Osteocyte (in vitro differentiated cells): ENCODE measurements at regions not wholly inside any gene's neighbourhood (a gene's known extent, or its start where the extent isn't known, plus 50 kb on each side); places are given as distances from the start of the nearest gene placed in this dataset.

ENCODE experiments used
- DNase-seq: peaks from one replicate; pipeline ENCODE4 v3.0.0; 2021; ENCODE audit warnings: mixed read lengths; ENCODE audit not compliant: unreplicated experiment; ENCODE audit errors: extremely low spot score
- H3K27ac Mint-ChIP-seq: one replicate; pipeline ENCODE4 v1.8.0; 2021; ENCODE audit warnings: mild to moderate bottlenecking, mixed read lengths; ENCODE audit not compliant: unreplicated experiment
- H3K27me3 Mint-ChIP-seq: one replicate; pipeline ENCODE4 v1.8.0; 2021; ENCODE audit warnings: mixed read lengths; ENCODE audit not compliant: unreplicated experiment
- H3K36me3 Mint-ChIP-seq: one replicate; pipeline ENCODE4 v1.8.0; 2021; ENCODE audit warnings: mixed read lengths; ENCODE audit not compliant: unreplicated experiment
- H3K4me1 Mint-ChIP-seq: one replicate; pipeline ENCODE4 v1.8.0; 2021; ENCODE audit warnings: mixed read lengths; ENCODE audit not compliant: unreplicated experiment
- H3K4me3 Mint-ChIP-seq: one replicate; pipeline ENCODE4 v1.8.0; 2021; ENCODE audit warnings: mild to moderate bottlenecking, moderate library complexity, mixed read lengths; ENCODE audit not compliant: unreplicated experiment
- H3K9me3 Mint-ChIP-seq: one replicate; pipeline ENCODE4 v1.8.0; 2021; ENCODE audit warnings: mixed read lengths; ENCODE audit not compliant: unreplicated experiment
- CTCF ChIP-seq: fragments of 200-600 bp; sonication (generic); IDR thresholded peaks from 2 replicates; pipeline ENCODE4 v1.5.0; 2021; ENCODE audit warnings: antibody characterized with exemption, mild to moderate bottlenecking, moderate library complexity

- H3K4me3 Mint-ChIP-seq = no peak overlapping the region
- H3K27ac Mint-ChIP-seq = no peak overlapping the region
- no peaks in the 10 kb centered on the region for H3K36me3 Mint-ChIP-seq
- H3K4me1 Mint-ChIP-seq = peaks cover 42% of the 10 kb centered on the region
- DNase-seq = no peak
- H3K27me3 Mint-ChIP-seq = no peaks in the 10 kb centered on the region
- H3K9me3 Mint-ChIP-seq = no peaks in the 10 kb centered on the region
- TF ChIP-seq CTCF = no peak
Observed at GRCh38 chr2:217437290-217437870, 565.4 kb downstream of the TNS1 start.

DNA sequence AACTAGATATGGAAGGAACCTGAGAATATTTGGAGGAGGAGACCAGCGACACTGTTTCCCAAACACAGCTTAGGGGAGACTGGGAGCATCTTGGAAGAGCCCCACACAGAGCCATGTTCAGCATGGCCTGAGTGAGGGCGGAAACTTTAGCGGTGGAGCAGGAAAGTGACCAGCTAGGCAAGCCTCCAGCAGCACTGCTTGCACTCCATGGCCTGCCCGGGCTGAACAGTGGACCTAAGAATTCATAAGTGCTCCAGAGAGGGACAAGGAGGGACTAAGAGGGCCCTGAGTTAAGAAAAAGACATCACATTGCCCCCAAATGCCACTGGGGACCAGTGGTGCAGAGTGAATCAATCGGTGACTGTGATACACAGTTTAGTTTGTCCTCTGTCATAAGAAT, 566.4 kb downstream of the TNS1 start:
- H3K27ac Mint-ChIP-seq = no peak overlapping the region
- no peaks in the 10 kb centered on the region for H3K27me3 Mint-ChIP-seq
- H3K4me3 Mint-ChIP-seq = no peak overlapping the region
- no peaks in the 10 kb centered on the region for H3K9me3 Mint-ChIP-seq
- peaks cover 51% of the 10 kb centered on the region for H3K4me1 Mint-ChIP-seq
- no peak for DNase-seq
- H3K36me3 Mint-ChIP-seq = no peaks in the 10 kb centered on the region
- no peak for TF ChIP-seq CTCF

- Mint-ChIP-seq H3K36me3 (no peaks in the 10 kb centered on the region), H3K4me3 (no peak overlapping the region), H3K27ac (peak overlapping the region; percentile 61), H3K9me3 (no peaks in the 10 kb centered on the region), H3K4me1 (peaks cover 55% of the 10 kb centered on the region), H3K27me3 (no peaks in the 10 kb centered on the region)
- TF ChIP-seq CTCF = no peak
- peak; percentile 93 for DNase-seq
Observed at GRCh38 chr2:217434180-217434975, 568.4 kb downstream of the TNS1 start.

DNA sequence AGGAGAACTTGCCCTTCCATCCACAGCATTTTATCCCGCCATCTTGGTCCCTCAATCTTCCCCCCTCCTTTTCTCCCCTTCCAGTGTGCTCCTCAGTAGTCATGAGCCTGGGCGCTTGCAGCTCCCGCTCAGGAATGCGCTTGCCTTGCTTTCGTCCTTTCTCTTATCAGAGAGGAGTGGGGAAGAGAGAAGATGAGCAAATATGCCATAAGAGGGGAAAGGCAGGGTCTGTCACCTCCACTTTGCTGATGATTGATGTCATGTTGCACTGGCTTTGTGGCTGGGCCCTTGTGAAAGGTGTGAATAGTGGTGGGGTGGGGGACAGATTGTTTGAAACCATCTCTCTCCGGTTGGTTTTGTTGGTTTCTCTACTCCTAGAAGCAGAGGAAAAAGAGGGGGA, 569.3 kb downstream of the TNS1 start:
- no peak overlapping the region for H3K27ac Mint-ChIP-seq

More for the DNA sequence above, 569.3 kb downstream of the TNS1 start:
- Mint-ChIP-seq H3K36me3 (no peaks in the 10 kb centered on the region), H3K9me3 (no peaks in the 10 kb centered on the region), H3K4me3 (no peak overlapping the region), H3K4me1 (peaks cover 55% of the 10 kb centered on the region), H3K27me3 (no peaks in the 10 kb centered on the region)
- no peak for DNase-seq
- no peak for TF ChIP-seq CTCF
